D721Med (cell line): ENCODE measurements at regions not wholly inside any gene's neighbourhood (a gene's known extent, or its start where the extent isn't known, plus 50 kb on each side); places are given as distances from the start of the nearest gene placed in this dataset.

ENCODE experiments used
- DNase-seq: peaks from one replicate; pipeline ENCODE4 v3.0.0; 2011; ENCODE audit warnings: low spot score; ENCODE audit not compliant: insufficient read length
- FAIRE-seq: peaks from 2 replicates; lab custom pipeline; 2011; peaks lifted over from hg19 to GRCh38; lab: Jason Lieb, UNC
- TF ChIP-seq, protein P1 (sequence below): IDR thresholded peaks from 2 replicates; pipeline ENCODE4 v1.5.1; 2012; ENCODE audit warnings: mild to moderate bottlenecking, control low read depth; ENCODE audit not compliant: insufficient read depth; ENCODE audit errors: missing control alignments

DNA sequence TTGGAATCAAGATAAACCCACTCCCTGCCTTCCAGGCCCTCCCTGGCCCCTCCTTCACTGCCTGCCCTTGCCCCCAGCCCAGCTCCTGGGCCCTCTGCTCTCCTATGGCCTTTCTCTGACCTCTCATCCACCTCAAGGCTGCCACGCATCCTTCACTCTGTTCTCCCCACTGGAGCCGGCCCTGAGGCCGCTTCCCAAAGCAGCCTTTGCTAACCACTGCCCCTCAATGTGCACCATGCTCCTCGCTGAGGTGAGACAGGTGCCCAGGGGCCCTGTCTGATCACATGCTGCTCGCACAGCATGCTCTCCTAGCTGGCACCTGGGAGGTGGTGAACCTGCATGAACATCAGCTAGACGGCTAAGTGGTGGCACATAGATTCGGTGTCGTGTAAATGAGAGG lies 138.5 kb upstream of the RET start:
- TF ChIP-seq, protein P1, sequence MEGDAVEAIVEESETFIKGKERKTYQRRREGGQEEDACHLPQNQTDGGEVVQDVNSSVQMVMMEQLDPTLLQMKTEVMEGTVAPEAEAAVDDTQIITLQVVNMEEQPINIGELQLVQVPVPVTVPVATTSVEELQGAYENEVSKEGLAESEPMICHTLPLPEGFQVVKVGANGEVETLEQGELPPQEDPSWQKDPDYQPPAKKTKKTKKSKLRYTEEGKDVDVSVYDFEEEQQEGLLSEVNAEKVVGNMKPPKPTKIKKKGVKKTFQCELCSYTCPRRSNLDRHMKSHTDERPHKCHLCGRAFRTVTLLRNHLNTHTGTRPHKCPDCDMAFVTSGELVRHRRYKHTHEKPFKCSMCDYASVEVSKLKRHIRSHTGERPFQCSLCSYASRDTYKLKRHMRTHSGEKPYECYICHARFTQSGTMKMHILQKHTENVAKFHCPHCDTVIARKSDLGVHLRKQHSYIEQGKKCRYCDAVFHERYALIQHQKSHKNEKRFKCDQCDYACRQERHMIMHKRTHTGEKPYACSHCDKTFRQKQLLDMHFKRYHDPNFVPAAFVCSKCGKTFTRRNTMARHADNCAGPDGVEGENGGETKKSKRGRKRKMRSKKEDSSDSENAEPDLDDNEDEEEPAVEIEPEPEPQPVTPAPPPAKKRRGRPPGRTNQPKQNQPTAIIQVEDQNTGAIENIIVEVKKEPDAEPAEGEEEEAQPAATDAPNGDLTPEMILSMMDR: no peak
- no peak for FAIRE-seq
- no peak for DNase-seq

DNA sequence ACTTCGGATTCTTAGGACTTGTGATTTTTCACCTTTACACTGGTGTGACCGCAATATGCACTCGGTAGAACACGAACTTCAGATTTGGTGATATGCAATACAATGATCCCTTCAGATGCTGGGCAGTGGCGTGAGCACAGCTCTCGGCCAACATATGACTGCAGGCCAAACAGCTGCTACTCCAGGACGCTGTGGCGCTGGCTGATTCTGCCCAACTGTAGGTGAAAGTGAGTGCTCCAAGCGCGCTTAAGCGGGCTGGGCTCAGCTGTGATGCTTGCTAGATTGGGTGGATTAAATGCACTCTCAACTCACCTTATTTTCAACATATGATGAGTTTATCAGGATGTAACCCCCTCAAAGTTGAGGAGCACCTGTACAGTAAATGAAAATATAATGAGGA lies 137.6 kb upstream of the RET start:
- FAIRE-seq (no peak), DNase-seq (no peak)
- TF ChIP-seq, protein P1: no peak

- DNase-seq (no peak), FAIRE-seq (no peak)
- TF ChIP-seq, protein P1: no peak
These were observed 137.0 kb upstream of the RET start for GRCh38 chr10:42939685-42940366.

DNA sequence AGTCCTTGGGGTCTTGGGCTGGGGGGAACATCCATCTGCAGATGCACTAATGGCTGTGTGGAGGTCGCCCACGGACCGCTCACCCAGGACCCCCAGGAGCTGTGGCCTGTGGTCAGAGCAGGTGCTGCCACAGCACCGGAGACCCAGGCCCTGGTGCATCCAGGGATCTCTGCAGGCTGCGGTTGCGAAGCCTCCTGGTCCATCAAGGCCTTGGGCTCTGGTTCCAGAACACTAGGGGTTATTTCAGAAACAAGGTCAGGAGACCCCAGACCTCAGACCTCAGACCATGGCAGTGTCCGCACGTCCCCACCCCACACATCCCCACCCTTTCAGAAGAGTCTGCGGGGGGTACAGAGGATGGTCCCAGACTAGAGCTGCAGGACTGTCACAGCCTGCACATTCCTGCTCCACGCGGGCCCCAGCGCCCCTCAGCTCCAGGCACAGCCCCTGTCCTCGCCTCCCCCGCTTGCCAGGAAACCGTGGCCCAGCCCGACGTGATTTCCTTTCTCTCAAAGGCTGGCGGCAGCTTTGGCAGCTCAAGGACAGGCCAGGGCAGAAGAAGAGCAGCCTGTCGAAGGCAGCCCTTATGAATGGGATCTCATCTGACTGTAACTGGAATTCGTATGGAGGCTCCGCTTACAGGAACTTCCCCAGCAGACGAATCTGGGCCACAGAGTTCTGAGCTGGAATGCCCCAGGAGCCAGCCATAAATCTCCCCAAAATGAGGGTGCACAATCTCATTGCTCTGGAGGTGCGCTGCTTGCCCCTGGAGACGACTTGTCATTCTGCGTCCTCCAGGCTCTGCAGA lies 136.2 kb upstream of the RET start:
- TF ChIP-seq, protein P1: no peak
- DNase-seq: no peak
- no peak for FAIRE-seq

- TF ChIP-seq, protein P1: no peak
- FAIRE-seq: no peak
These were observed 135.6 kb upstream of the RET start for GRCh38 chr10:42941295-42941644.

DNA sequence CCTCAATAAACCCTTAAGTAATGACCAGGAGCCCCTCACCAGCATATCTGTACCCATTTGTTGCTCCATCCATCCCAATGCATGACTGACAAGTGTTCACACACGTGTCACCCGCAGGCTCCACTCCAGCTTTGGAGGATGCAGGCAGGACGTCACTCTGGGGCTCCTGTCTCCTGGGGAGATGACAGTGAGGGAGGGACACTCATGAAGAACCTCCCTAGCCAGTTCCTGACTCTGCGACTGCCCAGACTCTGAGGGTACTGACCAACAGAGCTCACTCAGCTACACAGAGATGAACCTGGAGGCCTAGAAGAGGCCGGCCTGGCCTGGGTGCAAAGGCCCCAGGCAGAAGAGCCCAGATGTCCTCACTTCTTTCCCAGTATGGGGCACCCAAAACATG lies 135.1 kb upstream of the RET start:
- TF ChIP-seq, protein P1: no peak
- DNase-seq (no peak), FAIRE-seq (no peak)

More at GRCh38 chr10:42941295-42941644, 135.6 kb upstream of the RET start:
- DNase-seq: no peak
